HG03354 (cell line): ENCODE measurements at regions not wholly inside any gene's neighbourhood (a gene's known extent, or its start where the extent isn't known, plus 50 kb on each side); places are given as distances from the start of the nearest gene placed in this dataset.

Experiments
- ATAC-seq: cut with Tn5 transposase; IDR thresholded peaks from one replicate; pipeline ENCODE4 v1.9.1; 2021; ENCODE audit warnings: mild to moderate bottlenecking; ENCODE audit not compliant: unreplicated experiment, poor library complexity, severe bottlenecking

DNA sequence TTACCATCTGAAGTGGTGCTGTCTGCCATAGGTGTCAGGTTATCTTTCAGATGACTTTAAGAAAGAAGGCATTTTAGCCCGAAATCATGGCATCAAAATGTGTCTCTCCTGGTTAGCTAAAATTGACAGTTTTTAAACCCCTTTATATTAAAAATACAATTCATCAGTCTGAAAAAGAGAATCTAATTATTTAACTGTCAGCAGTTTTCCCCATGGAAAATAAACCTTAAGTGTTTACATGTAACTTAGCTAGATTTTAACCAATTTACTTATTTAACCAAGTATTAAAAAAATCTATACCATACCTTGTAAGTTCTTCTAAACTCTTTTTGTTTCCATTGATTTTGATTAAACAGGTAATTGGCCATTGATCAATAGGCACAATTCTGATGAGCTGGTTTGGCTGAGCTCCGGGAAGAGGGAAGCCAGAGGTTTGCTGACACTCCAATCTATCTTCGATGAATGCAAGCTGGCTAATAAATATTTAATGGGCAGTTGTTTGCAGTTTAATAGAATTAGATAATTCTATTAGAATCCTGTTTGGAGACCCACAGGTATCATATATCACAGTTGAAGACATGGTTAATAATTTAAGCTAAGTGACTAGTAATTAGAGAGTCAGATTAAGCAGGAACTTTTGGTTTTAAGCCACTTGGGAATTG is 114.0 kb downstream of the MAT2B start:
- ATAC-seq, result no peak

DNA sequence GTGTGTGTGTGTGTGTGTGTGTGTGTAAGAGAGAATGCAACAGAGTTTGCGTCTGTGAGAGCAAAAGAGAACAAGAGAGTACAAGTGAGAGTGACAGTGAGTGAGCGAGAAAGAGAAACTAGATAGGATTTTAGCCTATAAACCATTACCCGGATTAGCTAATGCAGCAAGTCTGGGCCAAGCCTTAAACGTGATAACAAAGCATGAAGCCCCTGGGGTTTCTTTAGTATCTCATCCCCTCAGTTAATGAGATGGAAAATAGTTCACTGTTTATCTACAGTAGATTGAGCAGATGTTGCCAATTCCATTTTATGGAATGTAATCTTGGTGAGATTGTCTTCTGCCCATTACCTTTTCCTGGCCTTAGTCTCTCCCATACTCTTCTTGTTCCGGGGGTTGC is 114.5 kb downstream of the MAT2B start:
- no peak for ATAC-seq

DNA sequence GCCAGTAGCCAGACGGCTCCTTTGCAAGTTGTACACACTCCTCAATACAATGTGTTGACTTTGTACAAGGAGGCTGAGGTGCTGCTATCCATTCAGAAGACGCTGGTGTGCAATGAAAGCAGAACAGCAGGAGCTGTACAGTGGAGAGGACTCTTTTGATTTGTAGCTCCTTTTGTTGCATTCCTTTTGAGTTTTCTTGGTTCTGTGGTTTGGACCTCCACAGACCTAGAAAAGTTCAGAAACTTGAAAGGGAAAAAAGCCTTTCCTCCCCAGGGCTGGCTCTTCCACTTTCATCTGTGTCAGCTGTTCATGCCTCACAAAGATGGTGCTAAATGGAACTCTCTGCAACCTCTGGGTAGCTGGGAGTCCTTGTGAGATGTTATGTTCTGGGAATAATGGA is 117.4 kb downstream of the MAT2B start:
- no peak for ATAC-seq

DNA sequence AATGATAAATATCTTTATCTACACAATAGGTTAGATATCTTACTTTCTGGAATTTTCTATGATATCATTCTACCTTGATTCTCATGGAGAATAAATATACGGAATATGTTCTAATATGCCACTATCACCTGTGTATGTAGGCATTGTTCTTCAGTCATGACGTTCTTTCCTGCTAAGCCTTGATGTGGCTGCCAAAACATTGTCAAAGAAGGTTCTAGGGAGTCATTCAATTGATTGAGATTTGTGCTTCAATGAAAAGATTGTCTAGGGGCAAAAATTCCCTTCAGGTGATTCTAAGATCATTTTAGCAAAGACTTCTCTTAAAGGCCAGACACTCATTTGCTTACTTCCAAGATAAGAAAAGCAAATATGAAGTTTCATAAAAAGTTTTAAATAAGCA is 118.1 kb downstream of the MAT2B start:
- no peak for ATAC-seq

DNA sequence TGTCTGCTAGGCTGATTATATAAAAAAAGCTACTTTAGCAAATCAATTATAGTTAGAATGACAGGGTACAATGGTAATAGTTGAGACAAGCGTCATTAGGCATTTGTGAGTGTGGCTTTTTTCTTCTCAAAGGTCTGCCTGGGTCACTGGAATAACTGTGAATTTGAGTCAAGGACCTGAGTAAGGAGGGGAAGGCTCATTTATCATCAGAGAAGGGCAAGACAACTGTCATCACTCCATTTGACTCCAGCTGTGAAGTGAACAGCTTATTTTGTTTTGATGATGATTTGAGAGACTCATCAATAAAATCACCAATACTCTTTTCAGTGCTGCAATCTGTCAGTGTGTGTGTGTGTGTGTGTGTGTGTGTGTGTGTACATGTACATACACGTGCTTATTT is 118.6 kb downstream of the MAT2B start:
- ATAC-seq, result no peak

DNA sequence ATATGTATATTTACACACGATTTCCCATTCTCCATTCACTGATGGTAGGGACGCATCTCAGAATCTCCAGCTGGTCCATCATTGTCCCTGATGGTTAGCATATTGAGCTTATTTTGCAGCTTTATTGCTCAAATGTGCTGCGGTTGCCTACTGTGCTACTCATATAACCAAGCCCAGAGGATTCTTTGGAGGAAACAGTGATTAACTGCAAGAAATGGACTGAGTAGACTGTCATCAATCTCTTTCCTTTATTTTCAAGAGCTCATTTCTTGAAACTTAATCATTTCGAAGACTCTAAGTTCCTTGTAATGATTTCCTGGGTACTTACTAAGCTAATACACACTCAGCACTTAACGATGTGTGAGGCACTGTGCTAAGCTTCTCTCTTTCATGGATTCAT is 119.0 kb downstream of the MAT2B start:
- ATAC-seq, result no peak

DNA sequence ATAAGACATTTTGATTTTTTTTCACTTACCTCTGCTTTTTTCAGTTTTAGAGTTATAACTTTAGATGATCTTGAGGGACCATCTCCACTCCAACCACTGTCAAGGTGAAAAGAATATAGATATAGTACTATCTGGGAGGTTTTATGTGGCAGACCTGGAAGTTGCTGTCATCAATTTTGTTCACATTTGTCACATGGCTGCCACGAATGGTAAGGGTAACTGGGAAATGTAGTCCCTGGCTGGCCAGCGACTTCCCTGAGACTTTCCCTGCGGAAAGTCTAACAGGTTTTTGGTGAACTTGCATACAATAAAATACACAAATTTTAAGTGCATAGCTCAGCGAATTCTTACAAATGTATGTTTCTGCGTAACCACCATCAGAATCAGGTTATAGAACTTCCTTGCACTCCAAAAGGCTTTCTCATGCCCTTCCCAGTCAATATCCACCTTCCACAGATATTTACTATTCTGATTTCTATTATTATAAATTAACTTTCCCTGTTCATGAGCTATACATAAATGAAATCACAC is 121.5 kb downstream of the MAT2B start:
- no peak for ATAC-seq

DNA sequence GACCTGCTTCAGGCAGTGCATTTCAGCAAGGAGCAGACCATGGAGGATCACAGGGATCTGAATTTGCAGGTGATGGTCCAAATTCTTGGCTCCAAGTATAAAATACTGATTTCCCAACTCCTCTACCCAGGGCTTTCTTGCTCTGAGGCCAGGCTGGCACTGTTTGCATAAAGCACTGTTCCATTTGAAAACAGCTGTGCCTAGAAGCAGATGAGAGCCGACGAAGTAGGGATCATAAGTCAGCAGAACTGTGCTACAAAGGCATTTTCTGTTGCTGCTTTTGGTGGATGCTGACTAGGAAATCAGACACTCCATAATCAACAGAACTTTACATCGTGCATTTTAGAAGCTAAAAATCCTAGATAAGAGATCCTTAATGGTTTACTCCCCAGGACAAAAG is 126.4 kb downstream of the MAT2B start:
- no peak for ATAC-seq

DNA sequence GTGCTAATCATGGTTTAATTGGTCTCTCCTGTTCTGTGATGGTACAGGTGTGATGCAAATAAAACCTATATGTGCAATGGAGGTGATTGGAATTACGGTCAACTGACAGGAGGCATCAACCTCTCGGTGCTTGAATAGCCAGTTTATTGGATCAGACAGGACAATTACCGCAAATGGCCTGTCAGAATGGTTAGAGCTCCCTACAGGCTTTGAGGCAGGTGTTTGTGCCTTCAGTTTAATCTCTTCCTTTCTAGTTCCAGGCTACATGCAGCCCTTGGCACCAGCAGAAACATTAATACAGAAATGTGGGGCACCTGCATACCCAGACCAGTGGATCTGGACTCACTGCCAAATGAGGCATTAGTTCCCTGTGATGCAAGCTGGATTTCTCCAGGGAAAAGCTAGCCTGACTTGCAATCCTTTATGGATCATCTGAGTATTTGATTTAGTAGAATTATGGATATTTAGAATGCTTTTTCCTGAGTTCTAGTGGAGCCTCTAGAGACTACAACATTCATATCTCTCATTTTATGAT is 128.6 kb downstream of the MAT2B start:
- ATAC-seq, result no peak

DNA sequence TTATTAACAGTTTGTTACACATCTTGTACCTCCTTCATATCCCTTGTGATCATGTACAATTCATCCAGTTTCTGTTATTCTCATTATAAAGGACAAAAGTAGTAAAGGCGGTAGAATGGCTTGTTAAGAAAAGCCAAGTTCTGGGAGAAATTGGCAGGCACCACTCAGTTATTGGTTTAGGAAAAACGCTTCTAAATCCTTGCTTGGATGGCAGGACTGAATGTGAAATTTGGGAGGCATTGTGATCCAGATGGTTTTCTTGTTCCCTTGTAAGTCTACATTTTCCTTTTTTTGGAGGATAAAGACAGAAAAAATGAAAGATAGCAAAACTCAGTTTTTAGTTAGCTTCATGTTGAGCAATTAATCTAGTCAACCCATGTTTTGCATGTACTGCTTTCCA is 130.2 kb downstream of the MAT2B start:
- ATAC-seq, result no peak

DNA sequence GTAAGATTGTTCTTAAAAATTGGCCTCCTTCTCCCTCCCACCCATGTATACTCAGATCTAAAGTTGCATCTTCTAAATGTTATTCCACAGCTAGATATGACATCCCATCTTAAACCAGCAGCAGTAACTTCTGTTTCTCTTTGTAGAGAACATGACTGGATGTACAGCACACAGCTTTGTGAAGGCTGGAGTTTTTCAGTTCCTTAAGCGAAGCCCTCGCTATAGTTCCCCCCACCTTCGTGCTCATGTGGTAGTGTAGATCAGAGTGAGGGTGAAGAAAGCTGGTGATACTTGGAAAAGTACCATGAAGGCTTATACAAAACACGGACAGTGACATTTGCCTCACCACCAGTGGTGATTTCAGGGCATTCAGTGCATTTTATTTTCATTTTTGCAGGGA is 137.5 kb downstream of the MAT2B start:
- ATAC-seq, result no peak

DNA sequence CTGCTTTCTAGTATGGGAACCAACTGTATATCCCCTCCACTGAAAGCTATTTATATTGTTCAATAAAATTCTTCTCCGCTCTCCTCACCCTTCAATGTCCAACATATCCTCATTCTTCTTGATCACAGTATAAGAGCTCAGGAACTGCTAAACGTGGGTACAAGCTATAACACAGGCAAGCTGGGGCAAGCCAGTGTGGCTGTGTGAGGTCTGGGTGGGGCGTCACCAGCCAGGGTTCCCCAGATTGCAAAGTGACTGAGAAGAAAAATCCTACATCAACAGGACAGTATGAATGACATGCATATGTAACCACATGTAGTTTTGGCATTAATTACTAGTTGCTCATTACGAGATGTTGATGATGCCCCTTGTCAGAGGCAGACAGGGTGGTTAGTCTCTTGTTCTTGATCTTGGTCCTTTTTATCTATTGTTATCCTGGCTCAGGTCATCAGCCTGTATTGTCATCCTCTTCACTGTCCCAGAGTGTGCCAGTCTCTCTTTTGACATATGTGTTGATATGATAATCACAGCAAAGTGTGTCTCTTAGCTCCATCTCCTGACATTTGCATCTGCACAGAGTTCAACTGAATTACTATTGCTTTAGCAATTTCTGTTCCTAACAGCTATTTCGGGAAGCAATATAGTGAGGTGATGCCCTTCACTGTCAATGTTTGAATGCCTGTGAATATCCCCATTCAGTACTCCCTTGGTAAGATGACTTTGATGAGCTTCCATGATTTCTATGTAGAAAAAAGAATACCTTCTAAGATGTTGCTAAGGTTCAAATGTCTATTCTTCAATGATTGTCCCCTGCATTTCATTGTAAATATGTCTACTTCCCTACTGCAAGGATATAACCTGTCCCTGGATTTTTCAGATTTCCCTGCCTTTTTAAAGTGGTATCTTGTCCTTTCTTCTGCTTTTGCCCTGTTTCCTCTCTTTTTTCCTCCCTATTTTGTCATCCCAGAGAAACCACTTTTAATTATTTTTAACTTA is 140.3 kb downstream of the MAT2B start:
- no peak for ATAC-seq

DNA sequence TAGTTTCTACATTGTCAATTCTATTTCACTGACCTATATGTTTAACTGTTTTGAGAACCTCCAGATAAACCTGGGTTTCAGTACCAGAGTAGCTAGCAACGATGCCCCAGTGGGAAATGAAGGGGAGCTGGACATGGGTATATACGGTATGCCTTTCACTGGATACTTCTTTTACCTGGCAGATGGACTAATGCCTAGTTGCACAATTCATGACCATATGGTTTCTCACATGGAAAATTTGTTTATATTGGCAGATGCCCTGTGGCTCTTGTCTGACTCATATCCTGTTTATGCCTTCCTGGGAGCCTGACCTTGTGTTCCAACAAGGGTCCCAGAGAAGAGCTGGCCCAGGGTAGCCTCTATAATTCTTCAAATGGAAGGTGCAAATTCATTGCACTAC is 144.1 kb downstream of the MAT2B start:
- no peak for ATAC-seq

DNA sequence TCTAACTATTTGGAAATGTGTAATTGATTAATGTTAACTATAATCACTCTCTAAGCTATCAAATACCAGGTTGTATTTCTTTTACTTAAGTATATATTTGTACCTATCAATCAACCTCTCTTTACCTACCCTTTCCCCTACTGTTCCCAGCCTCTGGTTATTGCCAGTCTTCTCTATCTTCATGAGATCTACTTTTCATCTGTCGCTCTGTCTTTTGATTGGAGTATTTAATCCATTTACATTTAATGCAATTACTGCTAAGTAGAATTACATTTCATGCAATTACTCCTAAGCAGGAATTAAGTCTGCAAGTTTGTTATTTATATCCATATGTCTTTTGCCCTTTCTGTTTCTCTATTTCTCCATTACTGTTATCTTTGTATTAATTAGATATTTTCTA is 148.1 kb downstream of the MAT2B start:
- ATAC-seq, result no peak

DNA sequence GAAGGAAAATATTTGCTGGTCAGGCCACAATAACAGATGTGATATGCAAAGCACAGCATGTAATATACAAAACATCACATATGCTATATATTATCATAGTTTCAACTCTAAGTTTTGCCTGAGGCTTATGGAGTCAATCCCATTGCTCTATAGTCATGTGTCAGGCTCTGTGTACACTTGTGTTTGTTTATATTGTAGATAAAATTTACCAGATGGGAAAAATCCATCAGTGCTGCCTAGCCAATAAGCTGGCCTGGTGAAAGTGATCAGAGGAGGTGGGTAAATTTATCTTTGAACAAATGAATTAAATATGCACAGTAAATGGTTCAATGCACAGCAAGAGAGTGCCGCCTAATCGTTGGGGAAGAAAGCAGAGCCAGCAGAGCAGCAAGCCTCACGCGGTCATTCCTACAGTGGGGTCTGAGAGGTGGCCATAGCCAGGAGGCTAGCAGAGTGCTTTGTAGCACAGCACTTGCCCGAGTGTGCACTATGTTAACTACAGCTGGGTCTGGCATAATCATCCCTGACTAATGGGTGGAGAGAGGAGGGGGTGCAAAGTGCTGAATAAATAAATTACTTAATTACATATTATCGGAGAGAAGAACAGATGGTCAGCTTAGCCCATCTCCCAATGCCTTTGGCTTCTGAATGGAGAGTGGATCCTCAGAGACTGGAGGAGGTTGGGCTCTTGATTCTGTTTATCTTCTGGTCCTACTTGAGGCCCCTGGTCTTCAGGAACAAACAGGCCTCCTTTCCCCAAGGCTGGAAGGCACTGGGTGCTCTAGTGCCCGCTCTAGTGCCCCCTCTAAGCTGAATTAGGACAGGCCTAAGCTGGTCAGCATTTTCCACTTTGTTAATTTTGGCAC is 153.5 kb downstream of the MAT2B start:
- no peak for ATAC-seq

DNA sequence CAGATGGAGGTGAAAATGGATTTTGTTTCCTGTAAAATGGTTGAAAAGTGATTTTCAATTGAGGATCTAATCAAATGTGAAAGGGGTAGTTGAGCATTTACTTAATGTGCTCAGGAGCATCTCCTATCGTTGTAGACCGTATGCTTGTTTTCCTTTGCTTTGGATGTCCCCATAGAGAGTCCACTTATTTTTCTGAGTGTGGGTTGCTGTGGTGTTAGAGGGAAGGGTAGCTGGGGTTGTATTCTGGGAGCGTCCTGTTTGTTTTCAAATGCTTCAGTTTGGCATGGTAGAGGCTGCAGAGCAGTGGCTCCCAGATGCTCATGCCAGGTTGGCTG is 154.1 kb downstream of the MAT2B start:
- no peak for ATAC-seq

DNA sequence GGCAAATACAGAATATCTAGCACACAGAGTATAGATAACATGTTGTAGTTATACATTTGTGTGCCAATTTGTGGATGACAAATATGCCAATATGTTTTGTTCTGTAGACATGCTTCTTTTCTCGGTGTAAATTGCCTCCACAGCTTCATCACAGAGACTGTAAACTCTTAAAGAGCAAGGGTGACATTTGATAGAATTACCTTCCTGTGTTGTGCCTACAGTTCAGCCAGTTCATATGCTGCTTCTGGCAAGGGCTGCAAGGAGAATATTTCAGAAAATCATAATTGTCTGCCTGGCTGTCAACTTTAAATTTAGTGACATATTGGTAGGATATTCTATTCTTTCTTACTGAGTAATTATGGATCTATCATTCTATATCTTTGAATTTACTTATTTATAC is 155.1 kb downstream of the MAT2B start:
- ATAC-seq, result no peak

DNA sequence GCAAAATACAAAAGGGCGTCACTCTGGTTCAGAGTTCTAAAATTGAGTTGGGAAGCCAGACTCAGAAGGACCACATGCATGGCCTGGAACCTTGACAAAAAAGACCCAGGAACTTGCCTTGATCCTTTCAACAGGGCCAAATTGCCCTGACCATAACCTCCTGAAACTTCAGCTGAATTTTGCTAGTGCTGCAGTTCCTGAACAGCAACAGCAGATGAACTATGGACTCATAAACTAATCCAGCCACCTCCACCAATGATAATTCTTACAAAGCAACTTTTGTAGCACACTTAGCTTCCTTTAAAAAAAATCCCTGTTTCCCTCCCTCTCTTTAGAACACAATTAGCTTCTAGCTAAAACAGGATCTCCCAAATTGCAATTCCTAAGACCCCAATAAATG is 155.9 kb downstream of the MAT2B start:
- no peak for ATAC-seq

DNA sequence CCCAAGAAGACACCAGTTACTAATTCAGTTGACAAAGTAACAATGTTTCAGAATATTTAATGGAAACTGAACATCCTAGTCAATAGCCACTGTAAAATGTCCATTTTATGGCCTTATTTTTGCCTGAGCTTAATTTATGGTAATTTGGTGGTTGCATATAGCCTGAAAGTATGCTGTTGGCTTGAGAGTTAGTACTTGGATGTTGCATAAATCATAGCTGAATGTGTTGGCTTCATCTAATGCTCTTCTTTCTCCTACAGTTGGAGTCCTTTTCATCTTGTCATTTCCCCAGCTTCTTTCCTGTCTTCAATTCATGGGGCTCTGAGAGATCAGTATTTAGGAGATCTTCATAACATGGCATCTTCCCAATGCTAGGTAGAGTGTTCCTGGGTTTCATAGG is 164.6 kb downstream of the MAT2B start:
- ATAC-seq, result no peak

DNA sequence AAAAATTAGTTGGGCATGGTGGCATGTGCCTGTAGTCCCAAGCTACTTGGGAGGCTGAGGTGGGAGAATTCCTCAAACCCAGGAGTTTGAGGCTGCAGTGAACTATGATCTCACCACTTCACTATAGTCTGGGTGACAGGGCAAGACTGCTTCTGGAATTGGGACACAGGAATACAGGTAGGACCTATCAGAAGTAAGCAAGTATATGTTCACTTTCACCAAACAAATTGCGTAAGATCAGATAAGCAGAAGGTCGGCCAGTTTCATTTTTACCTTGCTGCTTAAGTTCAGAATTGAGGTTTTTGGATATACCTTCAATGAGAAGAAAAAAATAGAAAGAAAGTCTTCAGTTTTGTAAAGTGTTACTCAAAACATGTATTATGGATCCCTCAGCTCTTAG is 171.7 kb downstream of the MAT2B start:
- no peak for ATAC-seq
